NCI-H1092 (cell line): ENCODE measurements at regions not wholly inside any gene's neighbourhood (a gene's known extent, or its start where the extent isn't known, plus 50 kb on each side); places are given as distances from the start of the nearest gene placed in this dataset.

Experiments used
- DNase-seq: peaks from one replicate; lab custom pipeline; 2025; lab: John Stamatoyannopoulos, UW

DNA sequence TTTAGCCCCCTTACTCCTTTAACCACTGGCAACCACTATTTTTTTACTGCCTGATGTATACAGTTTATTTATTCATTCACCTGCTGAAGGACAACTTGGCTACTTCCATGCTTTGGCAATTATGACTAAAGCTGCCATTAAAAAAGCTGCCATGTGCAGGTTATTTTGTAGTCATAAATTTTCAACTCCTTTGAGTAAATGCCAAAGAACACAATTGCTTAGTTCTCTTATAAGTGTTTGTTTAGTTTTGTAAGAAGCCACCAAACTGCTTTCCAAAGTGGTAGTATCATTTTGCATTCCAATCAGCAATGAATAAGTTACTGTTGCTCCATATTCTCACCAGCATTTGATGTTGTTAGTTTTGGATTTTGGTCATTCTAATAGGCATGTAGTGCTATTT is 1831.8 kb downstream of the PCDH7 start:
- no peak for DNase-seq

- peak; percentile 48 for DNase-seq
Measured at GRCh38 chr4:32560306-32560705, 1840.1 kb downstream of the PCDH7 start.

GRCh38 chr4:32562010-32562409 is 1841.8 kb downstream of the PCDH7 start:
- DNase-seq: no peak

- no peak for DNase-seq
Measured at GRCh38 chr4:32564626-32565025, 1844.5 kb downstream of the PCDH7 start.

DNA sequence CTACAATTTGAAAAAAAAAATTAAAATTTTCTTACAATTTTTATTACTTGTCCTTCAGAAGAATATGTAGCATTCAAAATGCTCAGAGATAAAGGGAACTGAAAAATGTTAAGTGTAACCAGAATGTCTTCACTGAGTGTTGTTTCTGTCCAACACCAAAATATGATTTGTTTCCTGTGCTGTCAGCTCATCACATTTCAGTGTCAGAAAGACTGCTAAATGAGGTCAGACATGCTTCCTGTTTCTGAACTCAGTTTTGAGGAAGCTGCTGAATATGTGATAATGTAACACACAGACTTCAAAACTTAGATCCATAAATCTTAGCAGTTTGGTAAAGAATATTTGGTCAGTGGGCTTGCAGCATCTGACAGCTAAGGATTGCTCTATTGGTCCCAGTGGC is 1849.7 kb downstream of the PCDH7 start:
- no peak for DNase-seq

DNA sequence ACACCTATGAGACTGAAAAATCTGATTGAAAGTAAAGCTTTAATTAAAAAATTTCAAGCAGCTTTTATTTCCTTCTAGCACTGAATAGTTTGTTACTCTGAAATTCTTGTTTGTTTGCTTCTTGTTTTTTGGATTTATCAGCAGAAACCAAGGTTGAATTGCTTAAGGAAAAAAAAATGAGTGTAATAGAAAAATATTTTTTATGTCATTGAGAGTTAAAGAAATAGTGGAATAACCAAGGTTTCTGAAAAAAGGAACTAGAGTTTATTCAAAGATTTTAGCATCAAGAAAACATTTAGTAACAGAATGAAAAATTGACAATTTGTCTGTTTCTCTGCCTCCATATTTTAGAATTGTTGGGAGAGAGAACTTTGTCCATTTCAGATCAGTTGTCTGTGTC is 1852.2 kb downstream of the PCDH7 start:
- no peak for DNase-seq

- DNase-seq: no peak
Measured at GRCh38 chr4:32574803-32575202, 1854.6 kb downstream of the PCDH7 start.

GRCh38 chr4:32589097-32589496 is 1868.9 kb downstream of the PCDH7 start:
- no peak for DNase-seq

GRCh38 chr4:32589853-32590252 is 1869.7 kb downstream of the PCDH7 start:
- no peak for DNase-seq

GRCh38 chr4:32597354-32597753 is 1877.2 kb downstream of the PCDH7 start:
- no peak for DNase-seq

DNA sequence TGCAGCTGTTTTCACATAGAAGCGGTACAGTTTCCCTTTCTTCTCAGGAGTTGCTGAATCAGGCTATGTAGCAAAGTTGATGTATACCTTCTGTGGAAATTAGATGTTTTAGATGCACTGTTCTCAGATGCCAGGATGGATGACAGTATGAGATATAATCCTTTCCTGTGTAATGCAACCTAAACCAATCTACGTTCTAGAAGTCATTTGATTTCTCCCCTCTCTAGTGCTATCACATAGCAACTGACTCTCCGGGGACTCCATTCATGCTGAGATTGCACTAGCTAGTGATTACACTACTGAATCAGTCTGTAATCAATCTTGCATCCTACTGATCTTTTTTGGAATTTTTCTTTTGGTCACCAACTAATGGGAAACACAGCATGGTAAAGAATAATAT is 1881.7 kb downstream of the PCDH7 start:
- no peak for DNase-seq

GRCh38 chr4:32607978-32608377 is 1887.8 kb downstream of the PCDH7 start:
- DNase-seq: no peak

GRCh38 chr4:32624943-32625603 is 1904.9 kb downstream of the PCDH7 start:
- DNase-seq: no peak

DNA sequence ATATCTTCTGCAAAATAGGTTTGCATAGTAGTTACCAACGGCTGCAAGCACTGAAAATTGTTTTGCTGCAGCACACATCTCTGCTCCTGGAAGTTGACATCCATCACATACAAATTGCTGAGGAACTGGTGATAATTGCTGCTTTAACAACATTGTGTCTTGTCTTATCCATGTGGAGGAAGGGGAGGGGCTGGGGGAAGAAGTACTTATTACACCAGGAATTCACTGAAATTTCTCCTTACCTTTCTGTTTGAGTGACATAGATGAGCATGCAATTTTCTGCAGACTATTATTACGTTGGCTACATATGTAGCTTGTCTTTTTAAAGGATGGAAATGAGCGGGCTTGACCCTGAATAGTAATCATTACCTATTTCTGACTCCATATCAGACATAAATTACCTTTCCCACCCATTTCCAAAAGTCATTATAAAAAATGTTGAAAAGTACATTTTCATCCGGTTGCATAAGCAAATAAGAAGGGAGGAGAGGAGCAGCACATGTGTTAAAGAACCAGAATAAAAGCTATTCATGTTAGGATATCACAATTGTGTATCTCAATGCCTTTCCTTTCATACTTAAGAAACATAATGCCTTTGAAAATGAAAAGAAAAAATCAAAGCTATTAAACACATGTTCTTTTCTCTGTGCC is 1905.6 kb downstream of the PCDH7 start:
- DNase-seq: no peak

DNA sequence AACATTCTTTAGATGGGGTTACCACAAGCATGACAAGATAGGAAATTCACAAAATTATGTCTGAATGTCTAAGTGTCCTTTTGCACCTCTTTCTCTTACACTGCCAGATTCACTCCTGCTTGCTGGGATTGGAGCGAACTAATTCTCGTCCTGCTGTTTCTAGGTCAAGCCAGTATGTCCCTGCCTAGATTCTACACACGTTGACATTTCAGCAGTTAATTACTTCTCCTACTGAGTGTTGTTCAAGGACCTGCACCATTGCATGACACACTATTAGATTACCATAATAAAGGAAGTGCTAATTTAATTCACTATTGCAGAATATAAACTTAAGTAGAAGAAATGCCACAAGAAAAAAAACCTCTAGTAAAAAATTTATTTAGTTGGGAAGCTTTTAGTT is 1911.7 kb downstream of the PCDH7 start:
- no peak for DNase-seq

- DNase-seq: no peak
Measured at GRCh38 chr4:32633421-32633820, 1913.3 kb downstream of the PCDH7 start.

GRCh38 chr4:32645653-32646052 is 1925.5 kb downstream of the PCDH7 start:
- DNase-seq: no peak

- DNase-seq: no peak
Measured at GRCh38 chr4:32658019-32658418, 1937.8 kb downstream of the PCDH7 start.

DNA sequence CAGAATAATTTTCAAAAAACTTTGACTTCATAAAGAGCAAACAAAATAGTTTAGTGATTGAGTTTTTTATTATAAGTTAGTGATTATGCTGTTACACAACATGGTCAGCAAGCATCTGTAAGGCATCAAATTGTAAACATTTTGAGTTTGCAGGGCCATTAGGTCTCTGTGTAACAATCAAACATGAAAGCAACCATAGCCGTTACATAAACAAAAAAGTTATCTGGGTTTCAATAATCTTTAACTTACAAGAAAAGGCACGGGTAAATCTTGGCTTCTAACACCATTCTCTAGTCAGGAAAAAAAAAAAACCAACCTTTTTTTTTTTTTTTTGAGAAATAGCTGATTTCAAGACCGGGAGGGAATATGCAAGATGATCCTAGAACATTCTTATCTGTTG is 1941.1 kb downstream of the PCDH7 start:
- no peak for DNase-seq

DNA sequence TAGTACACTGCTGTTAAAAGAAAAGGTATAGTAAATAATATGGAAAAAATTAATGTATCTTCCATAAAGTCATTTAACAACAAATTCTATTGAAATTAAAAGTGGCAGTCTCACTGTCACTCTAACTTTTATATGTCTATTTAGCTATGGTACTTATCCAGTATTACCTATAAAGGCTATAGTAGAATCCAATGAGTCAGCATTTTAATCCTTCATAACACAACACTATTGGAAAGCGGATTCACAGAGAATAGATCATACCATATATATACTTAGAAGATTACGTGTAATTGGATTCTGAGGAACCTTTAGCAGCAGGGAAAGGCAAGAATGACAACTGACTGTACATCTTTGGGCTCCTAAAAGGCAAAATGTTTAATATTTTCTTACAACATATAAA is 1942.6 kb downstream of the PCDH7 start:
- no peak for DNase-seq

DNA sequence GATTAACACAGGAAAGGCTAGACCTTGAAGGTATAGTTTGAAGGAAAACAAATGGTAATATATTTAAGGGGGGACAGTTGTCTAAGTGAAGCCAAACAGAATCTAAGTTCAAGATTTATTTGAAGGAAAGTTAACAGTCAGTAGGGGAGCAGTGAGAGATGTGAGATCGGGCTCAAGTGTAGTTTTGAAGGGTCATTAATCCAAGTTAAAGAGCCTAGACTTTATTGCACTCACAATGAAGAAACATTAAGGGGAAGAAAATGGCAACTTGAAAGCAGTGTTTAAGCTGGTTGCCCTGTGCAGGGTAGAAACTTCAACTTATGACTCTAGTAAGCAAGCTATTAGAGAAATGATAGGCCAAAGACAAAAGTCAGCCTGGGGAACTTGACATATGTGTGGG is 1952.2 kb downstream of the PCDH7 start:
- no peak for DNase-seq

GRCh38 chr4:32680946-32681345 is 1960.8 kb downstream of the PCDH7 start:
- no peak for DNase-seq

DNA sequence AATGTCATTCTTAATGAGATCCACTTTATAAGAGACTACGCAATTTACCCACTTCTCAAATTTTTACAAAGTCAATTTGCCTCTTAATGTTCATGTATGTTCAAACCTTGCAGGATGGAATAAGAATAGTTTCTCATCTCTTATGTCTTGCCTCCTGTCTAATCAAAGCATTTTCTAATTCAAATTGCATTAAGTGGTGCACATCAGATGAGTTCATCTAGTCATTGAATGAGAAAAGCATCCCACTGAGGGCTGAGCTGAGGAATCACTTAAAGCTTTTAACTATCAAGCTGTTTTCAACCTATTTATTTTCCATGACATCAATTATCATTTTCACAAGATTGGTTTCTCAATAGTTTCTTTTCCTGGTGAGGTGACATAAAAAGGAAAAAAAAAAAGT is 1964.0 kb downstream of the PCDH7 start:
- no peak for DNase-seq

GRCh38 chr4:32686123-32686522 is 1966.0 kb downstream of the PCDH7 start:
- DNase-seq: no peak
